Stimulated activated CD4-positive, alpha-beta T cell treated with anti-CD3 and anti-CD28 coated beads, Interleukin-4, amount 100 ng/mL, for 24 hours (primary cell): ENCODE measurements at regions not wholly inside any gene's neighbourhood (a gene's known extent, or its start where the extent isn't known, plus 50 kb on each side); places are given as distances from the start of the nearest gene placed in this dataset.

Source experiments
- DNase-seq: peaks from one replicate; pipeline ENCODE4 v3.0.0-alpha.2; 2020

GRCh38 chr10:62866451-62866850, 50.3 kb upstream of the EGR2 start:
- no peak for DNase-seq
